ENCODE measurements at regions not wholly inside any gene's neighbourhood (a gene's known extent, or its start where the extent isn't known, plus 50 kb on each side); places are given as distances from the start of the nearest gene placed in this dataset.
"Not testable (repeated sequence)": the region's sequence is repeated elsewhere in the genome, so short reads cannot be mapped to it uniquely, and the experiment has no call there.

- no peak for DNase-seq
Measured at GRCh38 chr9:119898316-119898715, 529.1 kb upstream of the BRINP1 start.

DNA sequence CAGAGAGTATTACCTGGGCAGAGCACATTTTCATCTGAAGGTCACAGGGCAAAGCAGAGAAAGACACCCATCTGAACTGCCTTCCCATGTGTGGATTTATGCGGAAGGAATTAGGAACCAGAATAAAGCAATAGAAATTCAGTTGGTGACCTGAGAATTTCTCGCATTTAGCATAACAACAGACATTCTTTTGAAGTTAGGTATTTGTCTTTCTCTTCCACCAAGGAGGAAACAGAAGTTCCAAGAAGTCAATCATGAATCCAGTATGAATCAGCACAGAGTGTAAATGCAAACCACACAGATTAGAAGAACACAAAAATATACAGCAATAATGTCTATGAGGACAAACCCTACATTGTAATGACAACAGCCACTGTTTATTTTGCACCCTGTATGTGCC, 515.2 kb upstream of the BRINP1 start:
- no peak for DNase-seq

DNA sequence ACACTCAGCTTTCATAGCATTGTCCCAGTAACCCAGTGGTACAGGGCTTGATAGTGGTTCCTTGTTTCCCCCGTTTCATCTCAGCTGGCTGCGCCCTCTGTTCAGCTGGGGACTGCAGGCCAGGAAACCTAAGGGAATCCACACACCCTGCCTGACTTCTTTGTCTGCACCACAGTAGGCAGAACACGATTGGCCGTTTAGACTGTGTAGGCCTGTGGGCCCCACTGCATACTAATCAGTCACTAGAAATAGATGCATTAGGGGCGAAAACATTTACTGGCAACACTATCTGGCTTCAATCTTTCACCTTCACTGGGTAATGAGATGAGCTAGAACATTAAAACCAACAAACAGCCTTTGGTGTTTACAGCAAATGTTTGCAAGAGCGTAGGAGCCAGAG, 512.7 kb upstream of the BRINP1 start:
- DNase-seq: no peak

DNA sequence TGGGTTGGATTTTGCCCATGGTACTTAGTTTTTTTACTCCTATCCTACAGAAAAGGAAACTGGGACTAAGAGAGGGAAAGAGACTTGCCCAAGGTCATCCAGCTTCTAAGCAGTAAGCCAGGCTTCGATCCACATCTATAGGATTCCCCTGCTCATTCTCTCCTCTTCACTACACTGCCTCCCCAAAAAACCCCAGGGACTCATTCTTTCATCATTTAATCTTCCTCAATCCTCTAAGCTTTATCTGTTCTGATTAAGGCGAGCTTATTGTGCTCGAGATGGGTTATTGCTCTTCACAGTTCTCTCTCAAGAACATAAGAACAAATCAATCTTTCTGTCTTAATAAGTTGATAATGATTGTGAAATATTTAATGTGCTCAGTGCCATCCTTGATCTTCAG, 511.1 kb upstream of the BRINP1 start:
- no peak for DNase-seq

DNA sequence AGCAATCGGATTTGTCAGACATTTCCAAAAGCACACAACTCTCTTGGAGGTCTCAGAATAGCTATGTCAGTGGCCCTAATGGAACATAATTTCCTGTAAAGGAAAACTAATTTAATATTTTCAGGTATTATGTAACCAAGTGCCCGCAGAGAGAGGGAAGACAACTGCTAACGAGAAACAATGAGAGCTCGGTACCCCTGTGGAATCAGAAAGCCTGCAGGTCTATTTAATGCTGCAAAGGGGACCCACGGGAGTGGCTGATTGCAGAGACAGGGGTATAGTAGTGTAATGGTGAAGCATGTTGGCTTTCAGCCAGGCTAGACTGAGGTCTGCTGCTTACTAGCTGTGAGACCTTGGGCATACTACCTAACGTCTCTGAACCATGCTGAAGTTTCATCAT, 508.1 kb upstream of the BRINP1 start:
- no peak for DNase-seq

- no peak for DNase-seq
Measured at GRCh38 chr9:119873877-119874276, 504.6 kb upstream of the BRINP1 start.

GRCh38 chr9:119870251-119870650, 501.0 kb upstream of the BRINP1 start:
- not testable (repeated sequence) for DNase-seq

DNA sequence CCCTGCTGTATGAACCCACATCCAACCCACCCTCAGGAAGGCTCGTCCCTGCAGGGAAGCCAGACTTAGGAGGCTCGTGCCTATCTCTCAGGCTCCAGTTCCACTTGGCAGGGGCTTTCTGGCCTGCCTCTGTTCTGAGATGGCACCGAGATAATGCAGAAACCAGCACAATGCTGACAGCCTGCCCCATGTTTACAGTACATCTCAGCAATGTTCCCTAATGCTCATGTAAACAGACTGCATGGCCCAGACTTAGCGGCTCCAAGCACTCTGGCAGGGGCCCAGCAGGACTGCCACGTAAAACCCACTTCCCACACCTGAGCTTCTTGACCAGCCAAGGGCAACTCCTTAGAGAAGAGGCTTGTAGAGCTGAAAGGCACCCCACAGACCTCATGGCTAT, 499.5 kb upstream of the BRINP1 start:
- DNase-seq: no peak

DNA sequence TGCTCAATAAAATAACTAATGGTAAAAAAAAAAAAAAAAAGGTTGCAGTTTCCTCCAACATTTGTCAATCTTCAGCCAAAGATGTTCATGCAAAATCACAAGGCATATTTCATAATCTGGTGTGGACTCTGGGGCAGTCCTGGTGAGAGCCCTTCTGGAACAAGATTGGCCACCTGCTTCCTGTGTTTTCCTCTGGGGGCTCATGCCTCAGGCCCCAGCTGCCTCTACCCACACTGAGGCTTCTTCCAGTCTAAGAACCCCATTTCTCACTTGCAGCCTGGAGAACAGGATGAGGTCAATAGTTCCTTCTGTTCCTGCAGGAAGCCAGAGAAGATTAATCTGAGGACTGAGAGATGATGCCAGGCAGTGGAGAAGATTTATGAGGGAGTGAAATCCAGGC, 492.6 kb upstream of the BRINP1 start:
- no peak for DNase-seq

DNA sequence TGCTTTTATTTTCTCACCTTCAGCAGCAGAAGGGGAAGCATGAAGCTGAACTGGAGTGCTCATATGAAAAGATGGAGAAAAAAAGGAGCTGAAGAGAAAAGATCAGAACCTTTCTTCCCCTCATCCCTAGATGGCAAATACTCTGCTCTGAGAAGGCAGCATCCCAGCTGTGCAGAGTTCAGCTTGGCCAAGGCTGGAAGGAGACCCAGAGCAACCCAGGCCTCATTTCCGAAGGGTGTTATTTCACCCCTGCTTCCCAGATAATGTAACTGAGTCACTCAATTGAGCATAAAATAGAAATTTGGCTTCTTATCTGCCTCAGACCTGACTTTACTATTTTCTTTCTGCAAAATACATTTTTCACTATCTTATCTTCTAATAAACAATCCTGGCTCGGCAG, 489.9 kb upstream of the BRINP1 start:
- no peak for DNase-seq

- no peak for DNase-seq
Measured at GRCh38 chr9:119853126-119853525, 483.9 kb upstream of the BRINP1 start.

DNA sequence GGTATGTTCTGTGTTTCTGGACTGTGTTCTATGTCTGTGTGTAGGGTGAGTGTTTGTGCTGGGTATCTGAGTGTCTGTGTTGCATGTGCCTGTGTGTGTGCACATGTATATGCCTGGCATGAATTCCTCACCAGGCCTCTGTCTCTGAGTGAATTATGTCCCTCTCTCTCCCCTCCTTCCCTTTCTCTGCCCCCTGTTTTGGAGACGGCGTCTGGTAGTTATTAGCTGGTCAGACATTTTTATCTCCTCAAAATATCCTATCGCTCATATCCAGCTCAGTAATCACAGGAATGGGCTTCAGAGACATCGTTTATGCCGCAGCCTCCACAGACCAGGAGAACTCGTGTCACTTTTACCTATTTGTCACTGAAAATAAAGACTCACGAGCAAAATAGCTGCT, 483.2 kb upstream of the BRINP1 start:
- no peak for DNase-seq

DNA sequence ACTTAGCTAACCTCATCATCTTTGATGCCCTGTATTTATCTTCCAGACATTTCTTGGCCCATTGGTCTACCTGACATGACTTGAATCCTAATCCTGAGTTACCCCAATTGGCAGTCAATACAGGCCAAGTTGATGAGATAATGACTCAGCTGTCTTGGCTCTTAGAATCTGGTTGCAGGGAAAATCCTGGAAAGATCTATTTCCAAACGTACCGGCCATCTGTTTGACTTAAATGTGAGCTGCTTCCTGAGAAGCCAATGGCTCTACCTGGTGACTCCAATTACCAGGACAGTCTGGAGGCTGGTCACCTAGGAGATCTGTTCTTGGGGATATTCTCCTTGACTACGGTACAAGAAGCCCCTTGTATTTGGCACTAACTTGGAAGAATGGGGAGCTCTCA, 475.2 kb upstream of the BRINP1 start:
- DNase-seq: no peak

DNA sequence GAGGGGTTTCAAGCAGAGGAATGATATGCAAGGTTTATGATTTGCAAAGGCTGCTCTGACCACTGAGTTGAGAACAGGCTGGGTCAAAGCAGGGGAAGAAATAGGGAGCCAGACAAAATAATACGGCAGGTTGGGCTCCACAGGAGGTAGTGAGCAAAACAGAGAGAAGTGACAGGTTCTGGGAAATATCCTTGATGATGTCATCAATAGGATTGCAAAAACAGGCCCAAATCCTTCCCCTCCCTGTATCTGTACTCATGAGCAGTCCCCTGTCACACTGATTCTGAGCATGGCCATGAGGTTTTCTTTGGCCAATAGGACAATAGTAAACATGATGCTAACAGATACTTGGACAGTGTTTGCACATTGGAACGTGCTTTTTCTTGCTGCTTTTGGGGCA, 471.8 kb upstream of the BRINP1 start:
- DNase-seq: no peak

- DNase-seq: no peak
Measured at GRCh38 chr9:119839888-119840287, 470.7 kb upstream of the BRINP1 start.

DNA sequence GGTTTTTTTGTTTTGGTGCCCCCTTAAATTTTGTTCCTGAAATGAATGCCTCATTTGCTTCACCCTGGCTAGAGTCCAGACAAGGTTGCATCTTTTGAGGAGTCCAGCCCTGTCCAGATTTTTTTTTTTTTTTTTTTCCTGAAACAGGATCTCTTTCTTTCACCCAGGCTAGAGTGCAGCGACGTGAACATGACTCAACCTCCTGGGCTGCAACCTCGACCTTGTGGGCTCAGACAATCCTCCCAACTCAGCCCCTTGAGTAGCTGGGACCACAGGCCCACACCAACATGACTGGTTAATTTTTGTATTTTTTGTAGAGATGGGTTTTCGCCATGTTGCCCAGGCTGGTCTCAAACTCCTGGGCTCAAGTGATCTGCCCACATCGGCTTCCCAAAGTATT, 469.0 kb upstream of the BRINP1 start:
- DNase-seq: no peak

DNA sequence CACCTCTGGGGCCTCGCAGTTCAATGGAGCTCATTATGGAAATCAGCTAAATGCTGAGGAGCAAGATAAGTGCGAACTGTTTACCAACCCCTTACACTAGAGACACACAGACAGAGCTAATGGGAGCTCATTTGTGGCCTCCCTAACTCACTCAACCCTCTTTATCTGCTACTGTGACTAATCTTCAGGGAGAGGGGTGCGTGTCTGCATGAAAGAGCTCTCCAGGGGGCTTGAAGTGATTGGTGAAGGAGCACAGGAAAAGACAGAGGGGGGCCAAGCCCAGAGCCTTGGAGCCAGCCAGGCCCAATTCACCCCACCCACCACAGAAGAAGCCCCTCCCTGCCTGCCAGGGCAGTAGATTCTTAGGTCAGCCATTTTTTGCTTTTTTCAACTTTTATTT, 466.8 kb upstream of the BRINP1 start:
- no peak for DNase-seq

GRCh38 chr9:119834064-119834620, 464.9 kb upstream of the BRINP1 start:
- no peak for DNase-seq

GRCh38 chr9:119831309-119831708, 462.1 kb upstream of the BRINP1 start:
- no peak for DNase-seq

DNA sequence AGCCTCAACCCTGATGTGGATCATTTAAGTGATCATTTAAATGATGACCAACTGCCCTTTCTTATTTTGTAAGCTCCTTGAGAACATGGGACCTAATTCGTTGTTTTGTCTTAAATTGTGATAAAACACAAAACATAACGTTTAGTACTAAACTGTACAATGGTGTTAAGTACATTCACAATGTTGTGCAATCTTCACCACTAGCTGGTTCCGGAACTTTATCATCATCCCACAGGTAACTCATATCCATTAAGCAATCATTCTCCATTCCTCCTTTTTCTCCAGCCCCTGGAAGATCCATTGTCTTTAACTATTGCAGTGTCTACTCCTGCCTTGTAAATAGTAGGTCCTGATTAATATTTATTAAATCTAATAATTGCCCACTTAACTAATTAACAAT, 460.5 kb upstream of the BRINP1 start:
- no peak for DNase-seq

GRCh38 chr9:119829186-119829585, 460.0 kb upstream of the BRINP1 start:
- DNase-seq: no peak

DNA sequence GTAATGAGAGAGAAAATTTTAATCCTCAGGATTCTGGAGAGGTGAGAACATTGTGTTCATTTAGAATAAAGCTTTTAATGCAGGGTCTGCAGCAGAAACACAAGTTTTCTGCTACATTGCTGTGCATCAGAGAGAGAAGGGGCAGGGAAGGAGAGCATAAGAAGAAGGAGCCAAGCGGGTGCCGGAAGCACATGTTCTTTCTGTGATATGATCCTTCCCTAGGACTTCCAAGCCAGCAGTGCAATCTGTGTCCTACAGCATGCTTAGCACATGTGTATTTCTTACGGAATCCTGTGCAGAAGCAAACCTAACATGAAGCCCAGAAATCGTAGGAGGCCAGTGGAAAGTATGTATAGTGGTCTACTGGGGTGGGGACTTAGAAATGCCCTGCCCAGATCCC, 458.3 kb upstream of the BRINP1 start:
- no peak for DNase-seq

- DNase-seq: no peak
Measured at GRCh38 chr9:119827126-119827525, 457.9 kb upstream of the BRINP1 start.

DNA sequence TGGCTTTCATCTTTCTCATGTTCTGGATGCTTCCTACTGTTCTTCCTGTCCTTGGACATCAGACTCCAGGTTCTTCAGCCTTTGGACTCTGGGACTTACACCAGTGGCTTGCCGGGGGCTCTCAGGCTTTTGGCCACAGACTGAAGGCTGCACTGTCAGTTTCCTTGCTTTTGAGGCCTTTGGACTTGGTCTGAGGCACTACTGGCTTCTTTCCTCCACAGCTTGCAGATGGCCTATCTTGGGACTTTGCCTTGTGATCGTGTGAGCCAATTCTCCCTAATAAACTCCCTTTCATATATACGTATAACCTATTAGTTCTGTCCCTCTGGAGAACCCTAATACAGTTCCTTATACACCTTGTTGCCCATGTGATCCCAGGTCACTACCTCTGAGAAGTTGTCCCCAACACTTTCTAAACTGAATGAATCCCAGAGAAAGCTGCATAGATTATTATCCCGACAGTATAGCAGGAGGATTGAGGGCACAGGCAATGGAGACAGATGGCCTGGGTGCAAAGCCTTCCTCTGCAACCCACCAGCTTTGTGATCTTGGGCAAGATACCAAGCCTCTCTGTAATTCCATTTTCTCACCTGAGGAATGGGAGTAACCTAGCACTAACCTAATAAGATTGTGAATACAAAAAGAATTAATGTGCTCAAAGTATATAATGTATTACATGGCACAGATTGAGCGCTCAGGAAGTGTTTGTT, 449.6 kb upstream of the BRINP1 start:
- no peak for DNase-seq
